ENCODE measurements at regions not wholly inside any gene's neighbourhood (a gene's known extent, or its start where the extent isn't known, plus 50 kb on each side); places are given as distances from the start of the nearest gene placed in this dataset.
"Not testable (repeated sequence)": the region's sequence is repeated elsewhere in the genome, so short reads cannot be mapped to it uniquely, and the experiment has no call there.

DNA sequence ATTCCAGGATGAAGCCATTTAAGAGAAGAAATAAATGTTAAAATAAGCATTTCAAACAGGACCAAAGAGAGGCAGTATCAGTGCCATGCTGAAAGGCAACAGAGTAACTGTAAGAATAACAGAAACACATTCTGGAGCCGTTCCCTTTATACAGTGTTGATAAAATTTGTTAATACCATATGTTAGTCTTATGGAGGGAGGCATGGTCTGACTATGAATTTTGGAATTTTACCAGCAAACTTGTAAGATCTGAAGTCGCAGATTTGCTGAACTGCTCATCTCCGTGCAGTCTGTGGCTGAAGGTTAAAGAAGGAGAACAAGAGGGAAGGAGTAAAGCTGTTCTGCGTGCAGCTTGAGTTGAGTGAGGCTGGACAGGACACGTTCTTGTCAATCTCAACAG, 508.4 kb downstream of the NFIB start:
- peak; percentile 50 for DNase-seq (ENCODE audit: low read depth)

DNA sequence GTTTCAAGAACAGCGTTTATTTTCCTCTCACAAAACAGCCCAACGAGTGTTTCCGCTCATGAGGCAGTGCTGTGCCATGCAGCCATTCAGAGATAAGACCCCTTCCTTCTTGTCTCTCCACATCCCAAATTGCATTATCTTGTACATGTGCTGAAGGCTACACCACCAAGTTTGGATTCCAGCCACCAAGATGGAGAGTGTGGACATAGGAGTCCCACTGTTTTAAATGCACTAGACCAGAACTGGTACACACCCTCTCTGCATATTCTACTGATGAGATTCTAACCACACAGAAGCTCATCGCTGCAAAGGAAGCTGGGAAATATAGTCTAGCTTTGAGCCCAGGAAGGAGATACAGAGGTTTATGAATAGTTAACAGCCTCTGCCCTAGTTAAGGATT, 509.4 kb downstream of the NFIB start:
- TF ChIP-seq, protein P1, sequence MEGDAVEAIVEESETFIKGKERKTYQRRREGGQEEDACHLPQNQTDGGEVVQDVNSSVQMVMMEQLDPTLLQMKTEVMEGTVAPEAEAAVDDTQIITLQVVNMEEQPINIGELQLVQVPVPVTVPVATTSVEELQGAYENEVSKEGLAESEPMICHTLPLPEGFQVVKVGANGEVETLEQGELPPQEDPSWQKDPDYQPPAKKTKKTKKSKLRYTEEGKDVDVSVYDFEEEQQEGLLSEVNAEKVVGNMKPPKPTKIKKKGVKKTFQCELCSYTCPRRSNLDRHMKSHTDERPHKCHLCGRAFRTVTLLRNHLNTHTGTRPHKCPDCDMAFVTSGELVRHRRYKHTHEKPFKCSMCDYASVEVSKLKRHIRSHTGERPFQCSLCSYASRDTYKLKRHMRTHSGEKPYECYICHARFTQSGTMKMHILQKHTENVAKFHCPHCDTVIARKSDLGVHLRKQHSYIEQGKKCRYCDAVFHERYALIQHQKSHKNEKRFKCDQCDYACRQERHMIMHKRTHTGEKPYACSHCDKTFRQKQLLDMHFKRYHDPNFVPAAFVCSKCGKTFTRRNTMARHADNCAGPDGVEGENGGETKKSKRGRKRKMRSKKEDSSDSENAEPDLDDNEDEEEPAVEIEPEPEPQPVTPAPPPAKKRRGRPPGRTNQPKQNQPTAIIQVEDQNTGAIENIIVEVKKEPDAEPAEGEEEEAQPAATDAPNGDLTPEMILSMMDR (conservative IDR thresholded peaks at IDR 0.05; ENCODE audit: low read depth, low read length): no peak
- DNase-seq (ENCODE audit: low read depth): peak; percentile 38
- H3K4me3 ChIP-seq (ENCODE audit: low read depth, low read length): no peak overlapping the region

More for the DNA sequence above, 508.4 kb downstream of the NFIB start:
- H3K4me3 ChIP-seq (ENCODE audit: low read depth, low read length): no peak overlapping the region
- TF ChIP-seq, protein P1 (conservative IDR thresholded peaks at IDR 0.05; ENCODE audit: low read depth, low read length): no peak

- TF ChIP-seq, protein P1 (conservative IDR thresholded peaks at IDR 0.05; ENCODE audit: low read depth, low read length): no peak
- H3K4me3 ChIP-seq (ENCODE audit: low read depth, low read length): no peak overlapping the region
Observed at GRCh38 chr9:13800776-13801175, 513.2 kb downstream of the NFIB start.

GRCh38 chr9:13797701-13798100, 516.2 kb downstream of the NFIB start:
- not testable (repeated sequence) for DNase-seq (ENCODE audit: low read depth); H3K4me3 ChIP-seq (ENCODE audit: low read depth, low read length)

More at GRCh38 chr9:13800776-13801175, 513.2 kb downstream of the NFIB start:
- DNase-seq (ENCODE audit: low read depth): no peak

GRCh38 chr9:13791816-13792215, 512.3 kb upstream of the MPDZ start:
- TF ChIP-seq, protein P1 (conservative IDR thresholded peaks at IDR 0.05; ENCODE audit: low read depth, low read length): no peak
- DNase-seq (ENCODE audit: low read depth): no peak
- no peak overlapping the region for H3K4me3 ChIP-seq (ENCODE audit: low read depth, low read length)

GRCh38 chr9:13790055-13790454, 510.6 kb upstream of the MPDZ start:
- TF ChIP-seq, protein P1 (conservative IDR thresholded peaks at IDR 0.05; ENCODE audit: low read depth, low read length): no peak
- DNase-seq (ENCODE audit: low read depth): no peak
- no peak overlapping the region for H3K4me3 ChIP-seq (ENCODE audit: low read depth, low read length)

GRCh38 chr9:13787234-13787833, 507.8 kb upstream of the MPDZ start:
- peak overlapping the region; percentile 25 for H3K4me3 ChIP-seq (ENCODE audit: low read depth, low read length)
- DNase-seq (ENCODE audit: low read depth): peak; percentile 56

More at GRCh38 chr9:13787234-13787833, 507.8 kb upstream of the MPDZ start:
- TF ChIP-seq, protein P1 (conservative IDR thresholded peaks at IDR 0.05; ENCODE audit: low read depth, low read length): no peak

Measured in choroid plexus epithelial cell (primary cell).